Lung (tissue), 11 donors: ENCODE measurements at regions not wholly inside any gene's neighbourhood (a gene's known extent, or its start where the extent isn't known, plus 50 kb on each side); places are given as distances from the start of the nearest gene placed in this dataset.
"Not testable (repeated sequence)": the region's sequence is repeated elsewhere in the genome, so short reads cannot be mapped to it uniquely, and the experiment has no call there.

ENCODE experiments used
- ATAC-seq: fragments of 200-7000 bp; cut with Tn5 transposase; one replicate; pipeline ENCODE4 v1.9.1; 2020; ENCODE audit warnings: moderate number of reproducible peaks; ENCODE audit not compliant: insufficient read depth, low FRiP score
- DNase-seq, 3 donors: peaks; one replicate each; pipeline ENCODE4 v3.0.0-alpha.2; 2013 to 2017
- H3K27ac ChIP-seq, 2 donors: one replicate each; pipeline ENCODE4 v1.5.1; 2013; ENCODE audit warnings: mild to moderate bottlenecking in 2 of 2, moderate library complexity in 2 of 2, control low read depth in 1 of 2, inconsistent platforms in 1 of 2, low read depth in 1 of 2, low read length in 1 of 2
- H3K27me3 ChIP-seq, 3 donors: one replicate each; pipeline ENCODE4 v1.5.1; 2013; ENCODE audit warnings: low read length in 2 of 3; ENCODE audit not compliant: control insufficient read depth in 3 of 3, insufficient read depth in 3 of 3
- H3K36me3 ChIP-seq, 4 donors: one replicate each; pipeline ENCODE4 v1.5.1; 2013; ENCODE audit warnings: low read length in 4 of 4, mild to moderate bottlenecking in 1 of 4, moderate library complexity in 1 of 4; ENCODE audit not compliant: control insufficient read depth in 4 of 4, insufficient read depth in 4 of 4
- H3K4me1 ChIP-seq, 5 donors: one replicate each; pipeline ENCODE4 v1.5.1; 2013; ENCODE audit warnings: low read length in 5 of 5, mild to moderate bottlenecking in 2 of 5, moderate library complexity in 1 of 5; ENCODE audit not compliant: control insufficient read depth in 5 of 5, insufficient read depth in 5 of 5
- H3K4me3 ChIP-seq: one replicate; pipeline ENCODE4 v1.5.1; 2013; ENCODE audit warnings: mild to moderate bottlenecking, control low read depth, moderate library complexity
- H3K9ac ChIP-seq, 2 donors: one replicate each; pipeline ENCODE4 v1.5.1; 2013; ENCODE audit warnings: low read length in 2 of 2, control low read depth in 1 of 2; ENCODE audit not compliant: insufficient read depth in 1 of 2
- H3K9me3 ChIP-seq, 4 donors: one replicate each; pipeline ENCODE4 v1.5.1; 2013; ENCODE audit warnings: low read length in 3 of 4, mild to moderate bottlenecking in 1 of 4, moderate library complexity in 1 of 4; ENCODE audit not compliant: control insufficient read depth in 4 of 4, insufficient read depth in 3 of 4
- CTCF ChIP-seq: IDR thresholded peaks from 2 replicates; pipeline ENCODE4 v1.5.1; 2012; ENCODE audit warnings: mild to moderate bottlenecking; ENCODE audit errors: control extremely low read depth, extremely low read depth
- WGBS, 2 donors: extraction: QIAGEN DNeasy Blood & Tissue Kit; methylation state at CpG; one replicate each; pipeline ENCODE4 v1.1.7; 2013; 5-methylcytosine and 5-hydroxymethylcytosine counted together
- donor health status: control.
- donor health status: control.
- donor health status: Bipolar disorder and iron deficiency.
- donor health status: healthy.
- donor health status: DM: yes; HTN: yes; CAD: no.

DNA sequence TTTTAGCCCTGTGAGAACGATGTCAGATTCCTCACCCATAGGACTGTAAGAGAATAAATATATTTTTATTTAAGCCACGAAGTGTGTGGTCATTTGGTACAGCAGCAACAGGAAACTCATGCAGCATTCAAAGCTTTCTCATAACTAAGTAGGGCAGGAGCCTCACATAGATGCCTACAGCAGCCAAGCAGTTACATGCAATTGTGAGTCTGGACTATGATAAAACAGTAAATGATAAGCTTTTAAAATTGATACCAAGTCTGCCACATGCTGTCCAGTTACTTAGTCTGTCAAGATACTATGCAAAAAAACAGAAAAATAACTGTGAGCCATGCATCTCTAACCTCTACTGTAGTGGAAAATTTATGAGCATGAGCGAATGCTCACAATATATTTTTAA lies 359.6 kb downstream of the HS3ST1 start:
- H3K9me3 ChIP-seq = no peaks in the 10 kb centered on the region
- no peak overlapping the region for H3K9ac ChIP-seq
- H3K27me3 ChIP-seq = no peaks in the 10 kb centered on the region
- H3K27ac ChIP-seq = no peak overlapping the region
- ATAC-seq = no peak
- DNase-seq = peak in 1 of 3 donors; percentile 23
- H3K36me3 ChIP-seq = no peaks in the 10 kb centered on the region
- peaks cover 0 to 6% (median 5%) of the 10 kb centered on the region in 5 donors for H3K4me1 ChIP-seq
- WGBS, 2 donors = 65 to 80% methylated on average over 3 of the region's 3 CpGs
- no peak for TF ChIP-seq CTCF
- H3K4me3 ChIP-seq = no peak overlapping the region

- not testable (repeated sequence) for H3K4me3 ChIP-seq, H3K27ac ChIP-seq, H3K27me3 ChIP-seq, H3K9me3 ChIP-seq, H3K9ac ChIP-seq, H3K4me1 ChIP-seq, ATAC-seq, DNase-seq, H3K36me3 ChIP-seq
- WGBS, 2 donors = 96% methylated on average over 22 of the region's 22 CpGs
These were observed 362.1 kb downstream of the HS3ST1 start for GRCh38 chr4:11066584-11066983.

- not testable (repeated sequence) for ATAC-seq, H3K9me3 ChIP-seq, H3K36me3 ChIP-seq, H3K4me3 ChIP-seq, H3K9ac ChIP-seq, DNase-seq, H3K27ac ChIP-seq, H3K27me3 ChIP-seq, H3K4me1 ChIP-seq
- WGBS, 2 donors = 92 to 94% methylated on average over 3 of the region's 3 CpGs
These were observed 368.1 kb downstream of the HS3ST1 start for GRCh38 chr4:11060637-11061036.

- not testable (repeated sequence) for H3K4me3 ChIP-seq, H3K36me3 ChIP-seq, H3K9me3 ChIP-seq, H3K27me3 ChIP-seq, H3K4me1 ChIP-seq, ATAC-seq, H3K27ac ChIP-seq, H3K9ac ChIP-seq, DNase-seq
- WGBS, 2 donors = 97 to 98% methylated on average over 7 of the region's 7 CpGs
These were observed 370.4 kb upstream of the CLNK start for GRCh38 chr4:11054937-11055336.

GRCh38 chr4:11053601-11054220 lies 369.1 kb upstream of the CLNK start:
- peaks cover 0 to 2% (median 0%) of the 10 kb centered on the region in 5 donors for H3K4me1 ChIP-seq
- H3K27ac ChIP-seq = no peak overlapping the region
- H3K4me3 ChIP-seq = no peak overlapping the region
- no peak overlapping the region for H3K9ac ChIP-seq
- TF ChIP-seq CTCF = no peak
- DNase-seq (no peak), ATAC-seq (no peak)
- H3K27me3 ChIP-seq = no peaks in the 10 kb centered on the region
- no peaks in the 10 kb centered on the region for H3K36me3 ChIP-seq
- 83 to 95% methylated on average over 5 of the region's 5 CpGs for WGBS, 2 donors
- H3K9me3 ChIP-seq = no peaks in the 10 kb centered on the region
